A673 (cell line): ENCODE measurements at regions not wholly inside any gene's neighbourhood (a gene's known extent, or its start where the extent isn't known, plus 50 kb on each side); places are given as distances from the start of the nearest gene placed in this dataset.

Experiments
- BruUV-seq: library from RNA; stranded (reverse); fragments of 400-500 nt; replicated peaks from 2 replicates; lab custom pipeline; 2021; lab: Mats Ljungman, UMichigan
- CTCF ChIA-PET: fragments of 300-600 bp; sonication (Branson Sonifier 250); formaldehyde crosslinking; loops from one replicate; lab custom pipeline; 2022; ENCODE audit warnings: antibody characterized with exemption; lab: Charles Lee
- POLR2A ChIA-PET: fragments of 300-600 bp; sonication (Branson Sonifier 250); formaldehyde crosslinking; loops from one replicate; lab custom pipeline; 2022; ENCODE audit warnings: antibody characterized with exemption; ENCODE audit not compliant: low non-redundant PET; lab: Charles Lee
- DNase-seq: peaks from one replicate; pipeline ENCODE4 v3.0.0-alpha.2; 2015; ENCODE audit warnings: low spot score
- H3K27ac ChIP-seq: fragments of 200-600 bp; sonication (generic); 2 replicates; pipeline ENCODE4 v1.5.1; 2016; ENCODE audit warnings: mixed run types, low read depth, mild to moderate bottlenecking, mixed read lengths, antibody characterized with exemption, low read length; ENCODE audit not compliant: poor library complexity, severe bottlenecking
- H3K27me3 ChIP-seq: fragments of 200-600 bp; sonication (generic); replicated peaks from 2 replicates; pipeline ENCODE4 v1.6.1; 2017; ENCODE audit warnings: mixed run types, low read depth, mild to moderate bottlenecking, mixed read lengths, antibody characterized with exemption, low read length; ENCODE audit not compliant: insufficient read depth, poor library complexity
- H3K36me3 ChIP-seq: fragments of 200-600 bp; sonication (generic); 2 replicates; pipeline ENCODE4 v1.6.1; 2016; ENCODE audit warnings: mixed run types, mild to moderate bottlenecking, mixed read lengths, antibody characterized with exemption, low read length; ENCODE audit not compliant: insufficient read depth, poor library complexity, severe bottlenecking
- H3K4me1 ChIP-seq: fragments of 200-600 bp; sonication (generic); 2 replicates; pipeline ENCODE4 v1.6.1; 2017; ENCODE audit warnings: mixed run types, mild to moderate bottlenecking, mixed read lengths, antibody characterized with exemption, low read length; ENCODE audit not compliant: insufficient read depth, poor library complexity, severe bottlenecking
- H3K4me3 ChIP-seq: fragments of 200-600 bp; sonication (generic); 2 replicates; pipeline ENCODE4 v1.5.1; 2016; ENCODE audit warnings: low read depth, mixed run types, mild to moderate bottlenecking, mixed read lengths, low read length; ENCODE audit not compliant: poor library complexity, severe bottlenecking
- H3K9me3 ChIP-seq: fragments of 200-600 bp; sonication (generic); 2 replicates; pipeline ENCODE4 v1.6.1; 2016; ENCODE audit warnings: mixed run types, low read depth, mild to moderate bottlenecking, mixed read lengths, antibody characterized with exemption, low read length; ENCODE audit not compliant: poor library complexity, severe bottlenecking
- EZH2 ChIP-seq: fragments of 200-600 bp; sonication (generic); IDR thresholded peaks from 2 replicates; pipeline ENCODE4 v1.6.1; 2017; ENCODE audit warnings: borderline replicate concordance, low read depth, mild to moderate bottlenecking, mixed read lengths, antibody characterized with exemption, low read length; ENCODE audit not compliant: poor library complexity, severe bottlenecking
- intact Hi-C: fragments of 100-400 bp; cut with micrococcal nuclease; formaldehyde crosslinking; loops from one replicate; pipeline ENCODE4 v1.10.0; 2022; ENCODE audit not compliant: unreplicated experiment
- TF ChIP-seq, protein P1 (sequence below): fragments of 300-800, 200-600 bp; sonication (generic); conservative IDR thresholded peaks from 2 replicates; pipeline ENCODE4 v1.5.1; 2017; ENCODE audit warnings: low read depth, mild to moderate bottlenecking, antibody characterized with exemption, low read length, moderate library complexity, mixed read lengths

GRCh38 chr4:127071443-127071842 lies 561.3 kb upstream of the INTU start:
- Histone ChIP-seq H3K4me1 (no peaks in the 10 kb centered on the region), H3K27ac (no peak overlapping the region), H3K9me3 (no peaks in the 10 kb centered on the region), H3K36me3 (no peaks in the 10 kb centered on the region), H3K4me3 (no peak overlapping the region), H3K27me3 (no peaks in the 10 kb centered on the region)
- BruUV-seq = no TSS peak
- no peak for TF ChIP-seq EZH2
- TF ChIP-seq, protein P1, sequence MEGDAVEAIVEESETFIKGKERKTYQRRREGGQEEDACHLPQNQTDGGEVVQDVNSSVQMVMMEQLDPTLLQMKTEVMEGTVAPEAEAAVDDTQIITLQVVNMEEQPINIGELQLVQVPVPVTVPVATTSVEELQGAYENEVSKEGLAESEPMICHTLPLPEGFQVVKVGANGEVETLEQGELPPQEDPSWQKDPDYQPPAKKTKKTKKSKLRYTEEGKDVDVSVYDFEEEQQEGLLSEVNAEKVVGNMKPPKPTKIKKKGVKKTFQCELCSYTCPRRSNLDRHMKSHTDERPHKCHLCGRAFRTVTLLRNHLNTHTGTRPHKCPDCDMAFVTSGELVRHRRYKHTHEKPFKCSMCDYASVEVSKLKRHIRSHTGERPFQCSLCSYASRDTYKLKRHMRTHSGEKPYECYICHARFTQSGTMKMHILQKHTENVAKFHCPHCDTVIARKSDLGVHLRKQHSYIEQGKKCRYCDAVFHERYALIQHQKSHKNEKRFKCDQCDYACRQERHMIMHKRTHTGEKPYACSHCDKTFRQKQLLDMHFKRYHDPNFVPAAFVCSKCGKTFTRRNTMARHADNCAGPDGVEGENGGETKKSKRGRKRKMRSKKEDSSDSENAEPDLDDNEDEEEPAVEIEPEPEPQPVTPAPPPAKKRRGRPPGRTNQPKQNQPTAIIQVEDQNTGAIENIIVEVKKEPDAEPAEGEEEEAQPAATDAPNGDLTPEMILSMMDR = no peak
- ChIA-PET POLR2A (no interaction called here), CTCF (no interaction called here)
- DNase-seq = no peak
- intact Hi-C loops = no loop called here

- Histone ChIP-seq H3K27ac (no peak overlapping the region), H3K4me3 (no peak overlapping the region), H3K36me3 (no peaks in the 10 kb centered on the region), H3K9me3 (no peaks in the 10 kb centered on the region), H3K27me3 (no peaks in the 10 kb centered on the region), H3K4me1 (no peaks in the 10 kb centered on the region)
- TF ChIP-seq EZH2 = no peak
- TF ChIP-seq, protein P1 = no peak
- CTCF ChIA-PET = no interaction called here
- POLR2A ChIA-PET = no interaction called here
- intact Hi-C loops = no loop called here
- BruUV-seq = no TSS peak
- DNase-seq = no peak
These were observed 552.6 kb upstream of the INTU start for GRCh38 chr4:127080141-127080540.

- TF ChIP-seq, protein P1 = no peak
- TF ChIP-seq EZH2 = no peak
- Histone ChIP-seq H3K4me1 (no peaks in the 10 kb centered on the region), H3K27me3 (no peaks in the 10 kb centered on the region), H3K4me3 (no peak overlapping the region), H3K36me3 (no peaks in the 10 kb centered on the region), H3K27ac (no peak overlapping the region), H3K9me3 (no peaks in the 10 kb centered on the region)
- intact Hi-C loops = no loop called here
- BruUV-seq = no TSS peak
- ChIA-PET CTCF (no interaction called here), POLR2A (no interaction called here)
- no peak for DNase-seq
These were observed 551.7 kb upstream of the INTU start for GRCh38 chr4:127081041-127081440.
